ENCODE measurements at regions not wholly inside any gene's neighbourhood (a gene's known extent, or its start where the extent isn't known, plus 50 kb on each side); places are given as distances from the start of the nearest gene placed in this dataset.

DNA sequence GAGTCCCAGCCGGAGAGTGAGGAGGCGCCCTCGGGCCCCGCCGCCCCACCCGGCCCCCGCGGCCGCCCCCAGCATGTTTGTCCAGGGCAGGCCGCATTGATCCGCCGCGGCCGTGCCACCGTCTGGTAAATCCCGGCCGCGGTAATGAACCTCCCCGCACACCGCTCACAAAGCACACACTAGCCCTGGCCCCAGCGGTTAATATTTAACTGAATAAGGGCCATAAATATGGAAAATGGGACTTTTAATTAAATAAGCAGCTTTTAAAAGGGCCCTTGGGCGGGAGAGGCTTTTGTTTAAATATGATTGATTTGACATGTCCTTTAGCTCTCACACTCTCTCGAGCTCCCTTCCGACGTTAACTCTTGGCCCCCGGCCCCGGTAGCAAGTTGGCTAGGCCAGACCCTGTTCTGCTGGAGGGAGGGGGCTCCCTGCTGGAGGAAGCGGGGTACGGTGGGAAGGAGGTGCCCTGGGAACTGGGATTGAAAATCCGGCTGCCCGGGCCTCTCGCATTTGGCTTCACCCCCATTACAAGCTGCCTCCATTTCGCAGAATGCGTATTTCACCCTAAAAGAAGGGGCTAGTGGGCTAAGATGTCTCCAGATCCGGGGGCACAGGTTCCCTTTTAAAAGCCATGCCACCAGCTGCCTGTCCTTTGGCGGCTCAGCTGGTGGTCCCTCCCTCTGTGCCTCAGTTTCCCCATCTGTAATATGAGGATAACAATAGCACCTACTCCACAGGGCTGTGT lies 199.8 kb downstream of the RBM19 start:
- in situ Hi-C loops (cut with MboI; ENCODE audit: low sequenced_read_pairs, unreplicated experiment), result no loop called here
- no peak for DNase-seq (ENCODE audit: low spot score)
- TF ChIP-seq, protein P1, sequence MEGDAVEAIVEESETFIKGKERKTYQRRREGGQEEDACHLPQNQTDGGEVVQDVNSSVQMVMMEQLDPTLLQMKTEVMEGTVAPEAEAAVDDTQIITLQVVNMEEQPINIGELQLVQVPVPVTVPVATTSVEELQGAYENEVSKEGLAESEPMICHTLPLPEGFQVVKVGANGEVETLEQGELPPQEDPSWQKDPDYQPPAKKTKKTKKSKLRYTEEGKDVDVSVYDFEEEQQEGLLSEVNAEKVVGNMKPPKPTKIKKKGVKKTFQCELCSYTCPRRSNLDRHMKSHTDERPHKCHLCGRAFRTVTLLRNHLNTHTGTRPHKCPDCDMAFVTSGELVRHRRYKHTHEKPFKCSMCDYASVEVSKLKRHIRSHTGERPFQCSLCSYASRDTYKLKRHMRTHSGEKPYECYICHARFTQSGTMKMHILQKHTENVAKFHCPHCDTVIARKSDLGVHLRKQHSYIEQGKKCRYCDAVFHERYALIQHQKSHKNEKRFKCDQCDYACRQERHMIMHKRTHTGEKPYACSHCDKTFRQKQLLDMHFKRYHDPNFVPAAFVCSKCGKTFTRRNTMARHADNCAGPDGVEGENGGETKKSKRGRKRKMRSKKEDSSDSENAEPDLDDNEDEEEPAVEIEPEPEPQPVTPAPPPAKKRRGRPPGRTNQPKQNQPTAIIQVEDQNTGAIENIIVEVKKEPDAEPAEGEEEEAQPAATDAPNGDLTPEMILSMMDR (IDR thresholded peaks at IDR 0.05; ENCODE audit: borderline replicate concordance, control extremely low read depth, extremely low read depth, insufficient read depth, missing control alignments), result no peak

DNA sequence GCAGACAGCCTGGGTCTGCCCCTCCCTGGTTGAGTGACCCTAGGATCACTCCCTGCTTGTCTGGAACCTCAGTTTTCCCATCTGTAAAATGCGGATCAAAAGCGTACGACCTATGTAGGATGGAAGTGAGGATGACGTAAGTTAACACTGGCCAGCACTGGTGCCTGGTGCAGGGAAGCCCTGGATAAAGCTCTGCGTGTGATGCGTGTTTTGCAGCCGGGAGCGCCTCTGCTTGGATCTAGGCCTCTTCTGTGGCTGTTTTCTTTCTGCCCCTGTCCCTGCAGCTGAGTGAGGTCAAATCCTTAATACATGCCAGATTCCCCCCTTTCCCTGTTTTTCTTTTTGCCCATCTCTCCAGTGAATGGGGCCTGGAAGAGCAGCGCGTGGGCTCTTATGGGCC lies 201.5 kb downstream of the RBM19 start:
- TF ChIP-seq, protein P1 (IDR thresholded peaks at IDR 0.05; ENCODE audit: borderline replicate concordance, control extremely low read depth, extremely low read depth, insufficient read depth, missing control alignments), result no peak
- no peak for DNase-seq (ENCODE audit: low spot score)
- in situ Hi-C loops (cut with MboI; ENCODE audit: low sequenced_read_pairs, unreplicated experiment), result no loop called here

DNA sequence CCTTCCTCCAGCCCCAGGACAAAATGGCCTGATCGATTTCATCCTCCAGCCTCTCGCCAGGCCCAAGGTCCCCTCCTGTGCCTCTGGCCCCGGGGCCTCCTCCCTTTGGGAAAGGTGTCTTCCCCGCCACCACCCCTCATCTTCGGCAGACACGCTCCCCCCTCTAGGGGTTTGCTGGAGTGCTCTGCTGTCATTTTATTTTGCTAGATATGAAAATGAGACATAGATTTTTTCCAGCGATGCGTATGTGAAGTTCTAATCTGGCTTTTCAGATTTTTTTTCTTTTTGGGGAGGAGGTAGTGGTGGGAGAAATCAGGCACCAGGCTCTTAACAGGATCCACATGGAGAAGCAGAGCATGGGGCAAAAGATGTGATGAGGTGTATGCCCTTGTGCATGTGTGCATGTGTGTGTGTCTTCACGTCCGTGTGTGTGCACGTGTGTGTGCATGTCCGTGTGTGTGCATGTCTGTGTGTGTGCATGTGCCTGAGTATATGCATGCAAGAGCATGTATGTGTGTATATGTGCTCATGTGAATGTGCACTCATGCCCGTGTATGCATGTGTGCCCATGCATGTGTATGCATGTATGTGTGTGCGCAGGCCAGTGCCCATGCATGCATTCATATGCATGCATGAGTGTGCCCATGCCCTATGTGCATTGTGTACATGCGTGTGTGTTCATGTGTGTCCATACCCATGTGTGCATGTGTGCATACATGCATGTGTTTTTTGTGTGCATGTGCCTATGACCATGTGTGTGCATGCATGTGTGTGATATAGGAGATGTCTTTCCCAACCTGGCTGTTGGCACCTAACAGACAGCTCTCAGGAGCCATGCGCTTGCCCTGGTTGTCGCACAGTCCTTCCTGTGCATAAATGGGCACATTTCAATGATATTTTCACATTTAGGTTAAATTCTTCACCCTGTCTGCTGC lies 203.0 kb downstream of the RBM19 start:
- no peak for DNase-seq (ENCODE audit: low spot score)
- in situ Hi-C loops (cut with MboI; ENCODE audit: low sequenced_read_pairs, unreplicated experiment), result no loop called here
- TF ChIP-seq, protein P1 (IDR thresholded peaks at IDR 0.05; ENCODE audit: borderline replicate concordance, control extremely low read depth, extremely low read depth, insufficient read depth, missing control alignments), result no peak

DNA sequence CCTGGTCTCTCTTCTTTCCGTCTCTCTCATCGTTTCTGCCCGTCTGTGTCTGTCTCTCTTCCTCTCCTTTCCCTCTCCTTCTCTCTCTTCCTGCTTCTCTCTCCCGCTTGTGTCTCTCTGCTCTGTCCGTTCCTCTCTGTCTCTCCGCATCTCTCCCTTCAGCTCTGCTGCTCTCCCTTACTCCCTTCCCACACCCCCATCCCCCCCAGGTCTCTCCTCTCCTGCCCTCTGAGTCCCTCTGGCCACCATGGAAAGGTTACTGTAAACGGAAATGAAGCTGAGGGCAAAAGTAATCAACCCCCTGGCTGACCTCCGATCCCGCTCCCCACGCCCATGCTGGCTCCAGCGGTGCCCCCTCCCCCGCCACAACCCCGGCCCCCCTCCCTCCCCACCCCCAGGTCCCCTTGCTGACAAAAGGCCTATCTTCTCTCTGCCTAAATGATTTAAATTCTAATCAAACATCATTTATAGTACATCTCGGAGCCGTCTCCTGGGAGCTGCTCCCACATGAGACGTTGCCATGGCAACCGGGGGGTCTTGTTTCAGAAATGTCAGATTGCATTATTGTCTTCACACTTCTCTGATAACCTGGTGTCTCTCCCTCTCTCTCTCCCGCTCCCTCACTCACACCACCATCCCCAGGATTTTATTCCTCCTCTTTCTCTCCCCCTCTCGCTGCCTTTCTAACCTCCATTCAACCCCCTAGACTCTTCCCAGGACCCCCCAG lies 203.8 kb downstream of the RBM19 start:
- TF ChIP-seq, protein P1 (IDR thresholded peaks at IDR 0.05; ENCODE audit: borderline replicate concordance, control extremely low read depth, extremely low read depth, insufficient read depth, missing control alignments), result no peak
- DNase-seq (ENCODE audit: low spot score), result no peak
- in situ Hi-C loops (cut with MboI; ENCODE audit: low sequenced_read_pairs, unreplicated experiment), result no loop called here

DNA sequence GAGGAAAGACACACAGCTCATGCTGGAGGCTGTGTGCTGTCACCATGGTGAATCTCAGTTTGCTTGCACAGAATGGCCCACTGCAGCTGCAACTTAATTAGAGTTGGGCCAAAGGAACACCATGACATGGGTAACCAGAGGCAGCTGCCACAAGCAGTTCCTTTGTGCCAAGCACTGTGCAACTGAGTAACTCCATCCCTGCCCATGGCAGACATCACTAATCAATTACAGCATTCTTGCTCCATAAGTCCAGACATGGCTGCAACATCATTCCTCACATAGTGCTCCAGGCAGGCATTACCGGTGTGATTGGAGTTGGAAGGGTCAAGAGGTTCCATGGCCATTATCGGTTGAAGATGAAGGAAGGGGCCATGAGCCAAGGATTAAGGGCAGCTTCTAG lies 207.0 kb downstream of the RBM19 start:
- TF ChIP-seq, protein P1 (IDR thresholded peaks at IDR 0.05; ENCODE audit: borderline replicate concordance, control extremely low read depth, extremely low read depth, insufficient read depth, missing control alignments), result no peak
- in situ Hi-C loops (cut with MboI; ENCODE audit: low sequenced_read_pairs, unreplicated experiment), result no loop called here
- no peak for DNase-seq (ENCODE audit: low spot score)

Measured in GM13976 (cell line).